ENCODE measurements at regions not wholly inside any gene's neighbourhood (a gene's known extent, or its start where the extent isn't known, plus 50 kb on each side); places are given as distances from the start of the nearest gene placed in this dataset.
"Not testable (repeated sequence)": the region's sequence is repeated elsewhere in the genome, so short reads cannot be mapped to it uniquely, and the experiment has no call there.

- H3K27me3 ChIP-seq (replicated peaks); in situ Hi-C loops (cut with HindIII; ENCODE audit: low pct_ligation_motif_present, low sequenced_read_pairs); H3K27ac ChIP-seq: not testable (repeated sequence)
Observed at GRCh38 chr15:99791881-99792807, 58.9 kb upstream of the LYSMD4 start.

GRCh38 chr15:99790751-99791150 is 57.5 kb upstream of the LYSMD4 start:
- DNase-seq; H3K36me3 ChIP-seq (replicated peaks); in situ Hi-C loops (cut with HindIII; ENCODE audit: low pct_ligation_motif_present, low sequenced_read_pairs); H3K27me3 ChIP-seq (replicated peaks); H3K27ac ChIP-seq; H3K4me3 ChIP-seq (ENCODE audit: low read depth, low read length): not testable (repeated sequence)

More at GRCh38 chr15:99791881-99792807, 58.9 kb upstream of the LYSMD4 start:
- H3K36me3 ChIP-seq (replicated peaks); H3K4me3 ChIP-seq (ENCODE audit: low read depth, low read length); DNase-seq: not testable (repeated sequence)
- peak; percentile 31 for TF ChIP-seq CTCF (IDR thresholded peaks at IDR 0.05; ENCODE audit: low read depth, low read length, missing control alignments)

- H3K27me3 ChIP-seq (replicated peaks) = no peaks in the 10 kb centered on the region
- H3K27ac ChIP-seq = no peak overlapping the region
- no peak for TF ChIP-seq CTCF (IDR thresholded peaks at IDR 0.05; ENCODE audit: low read depth, low read length, missing control alignments)
- H3K36me3 ChIP-seq (replicated peaks) = no peaks in the 10 kb centered on the region
- DNase-seq = no peak
- H3K4me3 ChIP-seq (ENCODE audit: low read depth, low read length) = no peak overlapping the region
- in situ Hi-C loops (cut with HindIII; ENCODE audit: low pct_ligation_motif_present, low sequenced_read_pairs) = no loop called here
Observed at GRCh38 chr15:99788156-99788555, 54.9 kb upstream of the LYSMD4 start.

GRCh38 chr15:99784800-99785199 is 51.6 kb upstream of the LYSMD4 start:
- H3K27me3 ChIP-seq (replicated peaks); H3K4me3 ChIP-seq (ENCODE audit: low read depth, low read length); H3K27ac ChIP-seq; DNase-seq; H3K36me3 ChIP-seq (replicated peaks); in situ Hi-C loops (cut with HindIII; ENCODE audit: low pct_ligation_motif_present, low sequenced_read_pairs): not testable (repeated sequence)

- in situ Hi-C loops (cut with HindIII; ENCODE audit: low pct_ligation_motif_present, low sequenced_read_pairs); H3K27ac ChIP-seq; DNase-seq; H3K27me3 ChIP-seq (replicated peaks); H3K4me3 ChIP-seq (ENCODE audit: low read depth, low read length); H3K36me3 ChIP-seq (replicated peaks): not testable (repeated sequence)
Observed at GRCh38 chr15:99783918-99784619, 50.8 kb upstream of the LYSMD4 start.
